Endothelial cell of umbilical vein (primary cell): ENCODE measurements at regions not wholly inside any gene's neighbourhood (a gene's known extent, or its start where the extent isn't known, plus 50 kb on each side); places are given as distances from the start of the nearest gene placed in this dataset.

ENCODE experiments used
- EZH2 ChIP-seq: IDR thresholded peaks from 2 replicates; pipeline ENCODE4 v1.6.1; 2012; ENCODE audit warnings: borderline replicate concordance, low read depth, mild to moderate bottlenecking, moderate library complexity, low read length, inconsistent platforms; ENCODE audit not compliant: severe bottlenecking
- JUN ChIP-seq: IDR thresholded peaks from 2 replicates; pipeline ENCODE4 v1.6.1; 2011; ENCODE audit warnings: borderline replicate concordance, low read depth; ENCODE audit not compliant: insufficient read length, insufficient read depth
- POLR2A ChIP-seq: IDR thresholded peaks from 2 replicates; pipeline ENCODE4 v1.6.1; 2012; ENCODE audit warnings: low read depth, mild to moderate bottlenecking, control low read depth, low read length
- POLR2AphosphoS5 ChIP-seq: IDR thresholded peaks from 2 replicates; pipeline ENCODE4 v1.6.1; 2012; ENCODE audit warnings: low read depth, mild to moderate bottlenecking, control low read depth, low read length, moderate library complexity; ENCODE audit not compliant: insufficient read depth
- TF ChIP-seq, protein P1 (sequence below), 2 donors: IDR thresholded peaks; 1 replicate in 1 of 2; 2 replicates in 1 of 2; pipeline ENCODE4 v1.5.1; 2011; ENCODE audit warnings: low read length in 2 of 2, mild to moderate bottlenecking in 2 of 2, moderate library complexity in 2 of 2, control low read depth in 1 of 2, inconsistent platforms in 1 of 2, low read depth in 1 of 2; ENCODE audit not compliant: insufficient read depth in 1 of 2; ENCODE audit errors: extremely low read depth in 1 of 2
- TF ChIP-seq, protein P2 (sequence below): IDR thresholded peaks from 2 replicates; pipeline ENCODE4 v1.6.1; 2011; ENCODE audit not compliant: insufficient read depth, insufficient read length

DNA sequence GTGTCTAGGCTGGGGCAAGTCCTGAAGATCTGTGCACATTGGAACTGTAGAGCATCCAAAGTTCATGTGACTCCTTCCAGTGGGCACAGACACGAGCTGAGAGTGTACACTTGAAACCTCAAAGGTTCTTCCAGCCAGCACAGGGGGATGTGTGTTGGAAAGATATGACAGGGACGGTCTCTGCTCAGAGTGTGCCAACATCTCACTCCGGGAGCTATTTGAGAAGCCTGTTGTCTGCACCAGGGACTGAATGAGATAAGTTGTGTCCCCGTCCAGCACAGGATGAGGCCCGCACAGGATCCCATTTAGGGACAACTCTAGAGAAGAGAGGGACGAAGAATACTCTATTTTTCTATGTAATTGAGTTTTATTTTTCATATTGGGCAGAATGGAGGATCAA, 136.3 kb downstream of the SNAPC1 start:
- TF ChIP-seq JUN, result no peak
- TF ChIP-seq, protein P1, sequence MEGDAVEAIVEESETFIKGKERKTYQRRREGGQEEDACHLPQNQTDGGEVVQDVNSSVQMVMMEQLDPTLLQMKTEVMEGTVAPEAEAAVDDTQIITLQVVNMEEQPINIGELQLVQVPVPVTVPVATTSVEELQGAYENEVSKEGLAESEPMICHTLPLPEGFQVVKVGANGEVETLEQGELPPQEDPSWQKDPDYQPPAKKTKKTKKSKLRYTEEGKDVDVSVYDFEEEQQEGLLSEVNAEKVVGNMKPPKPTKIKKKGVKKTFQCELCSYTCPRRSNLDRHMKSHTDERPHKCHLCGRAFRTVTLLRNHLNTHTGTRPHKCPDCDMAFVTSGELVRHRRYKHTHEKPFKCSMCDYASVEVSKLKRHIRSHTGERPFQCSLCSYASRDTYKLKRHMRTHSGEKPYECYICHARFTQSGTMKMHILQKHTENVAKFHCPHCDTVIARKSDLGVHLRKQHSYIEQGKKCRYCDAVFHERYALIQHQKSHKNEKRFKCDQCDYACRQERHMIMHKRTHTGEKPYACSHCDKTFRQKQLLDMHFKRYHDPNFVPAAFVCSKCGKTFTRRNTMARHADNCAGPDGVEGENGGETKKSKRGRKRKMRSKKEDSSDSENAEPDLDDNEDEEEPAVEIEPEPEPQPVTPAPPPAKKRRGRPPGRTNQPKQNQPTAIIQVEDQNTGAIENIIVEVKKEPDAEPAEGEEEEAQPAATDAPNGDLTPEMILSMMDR (IDR thresholded peaks at IDR 0.05; ENCODE audit: extremely low read depth in 1 of 2, insufficient read depth in 1 of 2, low read depth in 1 of 2, low read length in 2 of 2), result no peak
- TF ChIP-seq POLR2A, result no peak
- TF ChIP-seq POLR2AphosphoS5, result no peak
- TF ChIP-seq EZH2, result no peak
- TF ChIP-seq, protein P2, sequence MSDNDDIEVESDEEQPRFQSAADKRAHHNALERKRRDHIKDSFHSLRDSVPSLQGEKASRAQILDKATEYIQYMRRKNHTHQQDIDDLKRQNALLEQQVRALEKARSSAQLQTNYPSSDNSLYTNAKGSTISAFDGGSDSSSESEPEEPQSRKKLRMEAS, result no peak
